Stimulated activated CD4-positive, alpha-beta T cell treated with anti-CD3 and anti-CD28 coated beads, Interleukin-2, amount 100 ng/mL, for 4 hours (primary cell): ENCODE measurements at regions not wholly inside any gene's neighbourhood (a gene's known extent, or its start where the extent isn't known, plus 50 kb on each side); places are given as distances from the start of the nearest gene placed in this dataset.

Experiments
- DNase-seq: peaks from one replicate; pipeline ENCODE4 v3.0.0-alpha.2; 2020; ENCODE audit warnings: low read depth

- DNase-seq, result no peak
Measured at GRCh38 chr9:129282272-129282671, 104.2 kb upstream of the IER5L start.

- no peak for DNase-seq
Measured at GRCh38 chr9:129281506-129282145, 103.6 kb upstream of the IER5L start.

- DNase-seq, result no peak
Measured at GRCh38 chr9:129280623-129281271, 102.7 kb upstream of the IER5L start.

GRCh38 chr9:129280236-129280622, 102.2 kb upstream of the IER5L start:
- DNase-seq, result no peak

- no peak for DNase-seq
Measured at GRCh38 chr9:129278391-129279237, 100.6 kb upstream of the IER5L start.

GRCh38 chr9:129276486-129277230, 98.6 kb upstream of the IER5L start:
- DNase-seq, result no peak

GRCh38 chr9:129275626-129276247, 97.7 kb upstream of the IER5L start:
- DNase-seq, result no peak

GRCh38 chr9:129273941-129274684, 96.1 kb upstream of the IER5L start:
- DNase-seq, result no peak

- no peak for DNase-seq
Measured at GRCh38 chr9:129273136-129273895, 95.3 kb upstream of the IER5L start.

GRCh38 chr9:129272348-129273025, 94.4 kb upstream of the IER5L start:
- no peak for DNase-seq

GRCh38 chr9:129270903-129271431, 92.9 kb upstream of the IER5L start:
- DNase-seq, result no peak

GRCh38 chr9:129270205-129270604, 92.1 kb upstream of the IER5L start:
- no peak for DNase-seq

GRCh38 chr9:129267141-129267540, 89.1 kb upstream of the IER5L start:
- DNase-seq, result no peak

- DNase-seq, result no peak
Measured at GRCh38 chr9:129266536-129266935, 88.5 kb upstream of the IER5L start.

GRCh38 chr9:129264388-129264787, 86.3 kb upstream of the IER5L start:
- no peak for DNase-seq

- DNase-seq, result no peak
Measured at GRCh38 chr9:129263836-129264235, 85.8 kb upstream of the IER5L start.

GRCh38 chr9:129262261-129262660, 84.2 kb upstream of the IER5L start:
- DNase-seq, result no peak

GRCh38 chr9:129259375-129259774, 81.3 kb upstream of the IER5L start:
- DNase-seq, result no peak

GRCh38 chr9:129258823-129259301, 80.8 kb upstream of the IER5L start:
- no peak for DNase-seq
